K562 (cell line): ENCODE measurements at regions not wholly inside any gene's neighbourhood (a gene's known extent, or its start where the extent isn't known, plus 50 kb on each side); places are given as distances from the start of the nearest gene placed in this dataset.
A peak's percentile ranks its signal among the peaks of the same experiment; 100 is the strongest.

Experiments used
- ATAC-seq: fragments of 200-7000 bp; cut with Tn5 transposase; 3 replicates; pipeline ENCODE4 v1.9.1; 2020; ENCODE audit warnings: moderate library complexity
- BruUV-seq: library from RNA; stranded (reverse); fragments of 400-500 nt; replicated peaks from 2 replicates; lab custom pipeline; 2021; lab: Mats Ljungman, UMichigan
- CTCF ChIA-PET: fragments of 300-600 bp; formaldehyde crosslinking; extraction: SDS; loops from one replicate; lab custom pipeline; 2021; ENCODE audit warnings: low intra/inter-chr PET ratio; lab: Yijun Ruan, JAX
- POLR2A ChIA-PET: fragments of 300-600, 350-650 bp; sonication (Branson Sonifier 250); formaldehyde crosslinking; extraction: SDS; loops from one replicate; lab custom pipeline; 2021; ENCODE audit warnings: antibody characterized with exemption, inconsistent platforms; lab: Yijun Ruan, JAX
- DNase-seq, 4 experiments: peaks; one replicate each; pipeline versions ENCODE4 v3.0.0 to v3.0.0-alpha.2; 2011 to 2018; ENCODE audit warnings: low spot score in 3 of 4, mixed read lengths in 3 of 4; ENCODE audit errors: extremely low read depth in 1 of 4
- FAIRE-seq: peaks from 2 replicates; lab custom pipeline; 2011; peaks lifted over from hg19 to GRCh38; lab: Jason Lieb, UNC
- H2AFZ ChIP-seq: 2 replicates; pipeline ENCODE4 v1.6.0; 2011; ENCODE audit warnings: low read depth, low read length, control low read depth, inconsistent platforms
- H3K27ac ChIP-seq: fragments of 200-600 bp; 3 replicates; pipeline ENCODE4 v1.8.0; 2011; ENCODE audit warnings: low read depth, mild to moderate bottlenecking, control low read depth, inconsistent platforms, low read length, moderate library complexity, mixed read lengths; ENCODE audit errors: extremely low read depth
- H3K27me3 ChIP-seq, 2 experiments: fragments of 300-600 bp in 1 of 2; 2 replicates in 1 of 2; 3 replicates in 1 of 2; pipeline versions ENCODE4 v1.6.0 to v1.8.0; 2011; ENCODE audit warnings: inconsistent platforms in 2 of 2, low read length in 2 of 2, mild to moderate bottlenecking in 1 of 2, mixed read lengths in 1 of 2, moderate library complexity in 1 of 2; ENCODE audit not compliant: control insufficient read depth in 2 of 2, insufficient read depth in 2 of 2
- H3K36me3 ChIP-seq: fragments of 300-600 bp; 3 replicates; pipeline ENCODE4 v1.8.0; 2011; ENCODE audit warnings: mild to moderate bottlenecking, low read length, inconsistent platforms; ENCODE audit not compliant: control insufficient read depth, insufficient read depth
- H3K4me1 ChIP-seq, 2 experiments: fragments of 200-600 bp in 1 of 2; replicated peaks in 1 of 2; 2 replicates in 1 of 2; 3 replicates in 1 of 2; pipeline versions ENCODE4 v1.5.1 to v1.8.0; 2011; ENCODE audit warnings: inconsistent platforms in 2 of 2, low read length in 2 of 2, mild to moderate bottlenecking in 1 of 2, mixed read lengths in 1 of 2, moderate library complexity in 1 of 2; ENCODE audit not compliant: control insufficient read depth in 2 of 2, insufficient read depth in 2 of 2
- H3K4me2 ChIP-seq: 2 replicates; pipeline ENCODE4 v1.6.1; 2011; ENCODE audit warnings: low read length, control low read depth, inconsistent platforms, mixed read lengths; ENCODE audit not compliant: insufficient read depth
- H3K4me3 ChIP-seq: fragments of 200-600 bp; sonication (generic), shearing (Covaris generic); 2 replicates; pipeline ENCODE4 v1.5.1; 2016; ENCODE audit warnings: control low read depth, inconsistent platforms
- H3K79me2 ChIP-seq: fragments of 200-600 bp; 3 replicates; pipeline ENCODE4 v1.8.0; 2011; ENCODE audit warnings: low read length, inconsistent platforms; ENCODE audit not compliant: control insufficient read depth, insufficient read depth
- H3K9ac ChIP-seq, 2 experiments: 2 replicates each; pipeline versions ENCODE4 v1.6.0 to v1.6.1; 2011; ENCODE audit warnings: low read depth in 2 of 2, low read length in 2 of 2, control low read depth in 1 of 2, inconsistent platforms in 1 of 2, mild to moderate bottlenecking in 1 of 2, mixed read lengths in 1 of 2; ENCODE audit not compliant: insufficient read depth in 1 of 2
- H3K9me1 ChIP-seq: one replicate; pipeline ENCODE4 v1.6.0; 2011; ENCODE audit warnings: inconsistent platforms, mild to moderate bottlenecking, low read length, moderate library complexity; ENCODE audit not compliant: control insufficient read depth, insufficient read depth
- H3K9me3 ChIP-seq: replicated peaks from 2 replicates; pipeline ENCODE4 v1.5.1; 2011; ENCODE audit warnings: low read depth, low read length, inconsistent platforms; ENCODE audit not compliant: control insufficient read depth, insufficient read depth
- H4K20me1 ChIP-seq: replicated peaks from 2 replicates; pipeline ENCODE4 v1.6.1; 2011; ENCODE audit warnings: low read length, inconsistent platforms, mixed read lengths; ENCODE audit not compliant: control insufficient read depth, insufficient read depth
- CBFA2T2 ChIP-seq: fragments of 450-650 bp; conservative IDR thresholded peaks from 2 replicates; pipeline ENCODE4 v1.6.1; 2017; ENCODE audit warnings: mild to moderate bottlenecking
- HNRNPLL ChIP-seq: fragments of 200-400 bp; formaldehyde crosslinking; IDR thresholded peaks from 2 replicates; pipeline ENCODE4 v1.6.1; 2017; ENCODE audit warnings: low read length, low read depth, mild to moderate bottlenecking; ENCODE audit not compliant: poor library complexity, severe bottlenecking
- MTF1 ChIP-seq: fragments of 250-450 bp; sonication (Bioruptor Pico); IDR thresholded peaks from 2 replicates; pipeline ENCODE4 v1.9.0; 2021; ENCODE audit warnings: moderate library complexity, mild to moderate bottlenecking, inconsistent platforms, borderline replicate concordance
- MXD1 ChIP-seq: fragments of 250-450 bp; sonication (Bioruptor Pico); IDR thresholded peaks from 2 replicates; pipeline ENCODE4 v1.8.0; 2021; ENCODE audit warnings: borderline replicate concordance, mild to moderate bottlenecking, moderate library complexity; ENCODE audit not compliant: poor library complexity, severe bottlenecking
- RAD51 ChIP-seq: fragments of 450-650 bp; IDR thresholded peaks from 2 replicates; pipeline ENCODE4 v1.7.1; 2016; ENCODE audit warnings: low read depth, mild to moderate bottlenecking, borderline replicate concordance
- TFE3 ChIP-seq: fragments of 450-650 bp; formaldehyde crosslinking; IDR thresholded peaks from 2 replicates; pipeline ENCODE4 v1.4.0; 2020; ENCODE audit warnings: mild to moderate bottlenecking, mixed read lengths
- ZBED1 ChIP-seq: IDR thresholded peaks from 2 replicates; pipeline ENCODE4 v1.6.1; 2014
- ZBTB12 ChIP-seq: fragments of 250-450 bp; sonication (Bioruptor Pico); IDR thresholded peaks from 2 replicates; pipeline ENCODE4 v1.4.0; 2020
- ZNF134 ChIP-seq: fragments of 250-450 bp; sonication (Bioruptor Pico); conservative IDR thresholded peaks from 2 replicates; pipeline ENCODE4 v1.4.0; 2020
- WGBS: fragments of 100-300 bp; shearing (Covaris generic); methylation state at CpG from one replicate; pipeline ENCODE4 v1.1.6; 2016; ENCODE audit warnings: low coverage, mixed read lengths; ENCODE audit not compliant: insufficient coverage; ENCODE audit errors: missing lambda C conversion rate; 5-methylcytosine and 5-hydroxymethylcytosine counted together
- in situ Hi-C: fragments of 300-500 bp; cut with MboI; formaldehyde crosslinking; loops from 4 replicates; pipeline ENCODE4 v1.15.0; 2018; ENCODE audit warnings: inconsistent platforms, mixed read lengths
- intact Hi-C: fragments of 100-400 bp; cut with micrococcal nuclease; formaldehyde crosslinking; loops from 2 replicates; pipeline ENCODE4 v1.14.2; 2022

- intact Hi-C loops (no loop called here), in situ Hi-C loops (no loop called here)
- Histone ChIP-seq H3K27me3 (no peaks in the 10 kb centered on the region), H4K20me1 (no peaks in the 10 kb centered on the region), H3K36me3 (no peaks in the 10 kb centered on the region), H3K9me1 (no peaks in the 10 kb centered on the region), H3K79me2 (no peaks in the 10 kb centered on the region), H2AFZ (no peak overlapping the region), H3K4me1 (no peaks in the 10 kb centered on the region), H3K9me3 (no peaks in the 10 kb centered on the region), H3K27ac (no peak overlapping the region), H3K4me2 (no peak overlapping the region), H3K4me3 (no peak overlapping the region), H3K9ac (no peak overlapping the region)
- no TSS peak for BruUV-seq
- ATAC-seq = no peak
- CTCF ChIA-PET = interaction anchor here (0.6 kb wide), 1 partner anchor 367 kb away, joined by 3 read pairs; no protein-coding TSS in a partner anchor
- TF ChIP-seq ZBED1 = no peak
- TF ChIP-seq ZBTB12 (CRISPR knock-in tag) = no peak
- TF ChIP-seq ZNF134 (CRISPR knock-in tag) = no peak
- peak; percentile 91 for TF ChIP-seq TFE3 (CRISPR knock-in tag)
- TF ChIP-seq RAD51 = peak; percentile 79
- peak; percentile 25; the same call in 1 of the 2 replicates for TF ChIP-seq CBFA2T2
- no peak for TF ChIP-seq MXD1
- TF ChIP-seq MTF1 = no peak
- TF ChIP-seq HNRNPLL = no peak
- no peak for FAIRE-seq
- POLR2A ChIA-PET = no interaction called here
- no peak for DNase-seq
- 0% methylated on average over 5 of the region's 5 CpGs for WGBS
Measured at GRCh38 chr17:55895112-55895759, 144.4 kb downstream of the PCTP start.
